Activated naive CD4-positive, alpha-beta T cell treated with anti-CD3 and anti-CD28 coated beads for 36 hours (primary cell): ENCODE measurements at regions not wholly inside any gene's neighbourhood (a gene's known extent, or its start where the extent isn't known, plus 50 kb on each side); places are given as distances from the start of the nearest gene placed in this dataset.

Experiments
- CTCF ChIA-PET: fragments of 350-600 bp; sonication (Branson Sonifier 250); formaldehyde crosslinking; loops from one replicate; lab custom pipeline; 2021; ENCODE audit warnings: antibody characterized with exemption; lab: Charles Lee
- DNase-seq: peaks from one replicate; pipeline ENCODE4 v3.0.0-alpha.2; 2020
- H3K27ac Mint-ChIP-seq: one replicate; pipeline ENCODE4 v1.8.0; 2021; ENCODE audit warnings: mild to moderate bottlenecking, mixed read lengths
- H3K27me3 Mint-ChIP-seq: one replicate; pipeline ENCODE4 v1.8.0; 2021; ENCODE audit warnings: low read depth, mixed read lengths
- H3K36me3 Mint-ChIP-seq: one replicate; pipeline ENCODE4 v1.8.0; 2021; ENCODE audit warnings: low read depth, mixed read lengths
- H3K4me1 Mint-ChIP-seq: one replicate; pipeline ENCODE4 v1.8.0; 2021; ENCODE audit warnings: low read depth, mixed read lengths
- H3K4me3 Mint-ChIP-seq: one replicate; pipeline ENCODE4 v1.8.0; 2021; ENCODE audit warnings: mild to moderate bottlenecking, moderate library complexity, mixed read lengths
- H3K9me3 Mint-ChIP-seq: one replicate; pipeline ENCODE4 v1.8.0; 2021; ENCODE audit warnings: mixed read lengths
- intact Hi-C: fragments of 100-400 bp; cut with micrococcal nuclease; formaldehyde crosslinking; loops from one replicate; pipeline ENCODE4 v1.15.1; 2023

GRCh38 chr4:181529537-181529936 is 713.7 kb upstream of the TENM3 start:
- intact Hi-C loops, result loop anchor here (2.0 to 5.0 kb wide), 2 partner anchors 227 to 865 kb away; no protein-coding TSS in a partner anchor
- DNase-seq, result no peak
- Mint-ChIP-seq H3K27me3 (peaks cover 2% of the 10 kb centered on the region), H3K4me3 (no peak overlapping the region), H3K9me3 (no peaks in the 10 kb centered on the region), H3K4me1 (no peaks in the 10 kb centered on the region), H3K36me3 (no peaks in the 10 kb centered on the region), H3K27ac (no peak overlapping the region)
- CTCF ChIA-PET, result interaction anchor here (0.8 to 2.7 kb wide), 2 partner anchors 382 to 385 kb away, joined by 3 to 26 read pairs; no protein-coding TSS in a partner anchor

GRCh38 chr4:181536196-181536746 is 706.9 kb upstream of the TENM3 start:
- CTCF ChIA-PET, result no interaction called here
- no peak overlapping the region for H3K4me3 Mint-ChIP-seq
- no peaks in the 10 kb centered on the region for H3K4me1 Mint-ChIP-seq
- no peaks in the 10 kb centered on the region for H3K27me3 Mint-ChIP-seq
- H3K27ac Mint-ChIP-seq, result no peak overlapping the region
- H3K36me3 Mint-ChIP-seq, result no peaks in the 10 kb centered on the region
- H3K9me3 Mint-ChIP-seq, result no peaks in the 10 kb centered on the region
- DNase-seq, result no peak
- intact Hi-C loops, result no loop called here

- H3K36me3 Mint-ChIP-seq, result no peaks in the 10 kb centered on the region
- H3K27me3 Mint-ChIP-seq, result no peaks in the 10 kb centered on the region
- no peaks in the 10 kb centered on the region for H3K4me1 Mint-ChIP-seq
- intact Hi-C loops, result no loop called here
- no peaks in the 10 kb centered on the region for H3K9me3 Mint-ChIP-seq
- no peak overlapping the region for H3K4me3 Mint-ChIP-seq
- H3K27ac Mint-ChIP-seq, result no peak overlapping the region
- CTCF ChIA-PET, result interaction anchor here (1.2 kb wide), 1 partner anchor 9 kb away, joined by 3 read pairs; no protein-coding TSS in a partner anchor
- DNase-seq, result no peak
These were observed 706.3 kb upstream of the TENM3 start for GRCh38 chr4:181536811-181537434.

GRCh38 chr4:181538431-181538830 is 704.8 kb upstream of the TENM3 start:
- Mint-ChIP-seq H3K27me3 (no peaks in the 10 kb centered on the region), H3K4me3 (no peak overlapping the region), H3K27ac (no peak overlapping the region), H3K9me3 (peaks cover 1% of the 10 kb centered on the region), H3K36me3 (no peaks in the 10 kb centered on the region), H3K4me1 (no peaks in the 10 kb centered on the region)
- CTCF ChIA-PET, result no interaction called here
- intact Hi-C loops, result no loop called here
- DNase-seq, result no peak

- DNase-seq, result no peak
- Mint-ChIP-seq H3K27me3 (no peaks in the 10 kb centered on the region), H3K27ac (no peak overlapping the region), H3K9me3 (peaks cover 1% of the 10 kb centered on the region), H3K4me1 (no peaks in the 10 kb centered on the region), H3K4me3 (no peak overlapping the region), H3K36me3 (no peaks in the 10 kb centered on the region)
- CTCF ChIA-PET, result no interaction called here
- intact Hi-C loops, result no loop called here
These were observed 701.8 kb upstream of the TENM3 start for GRCh38 chr4:181541396-181541795.

- peaks cover 8% of the 10 kb centered on the region for H3K9me3 Mint-ChIP-seq
- no peak for DNase-seq
- intact Hi-C loops, result no loop called here
- CTCF ChIA-PET, result no interaction called here
- no peaks in the 10 kb centered on the region for H3K4me1 Mint-ChIP-seq
- H3K27me3 Mint-ChIP-seq, result no peaks in the 10 kb centered on the region
- H3K36me3 Mint-ChIP-seq, result no peaks in the 10 kb centered on the region
- no peak overlapping the region for H3K27ac Mint-ChIP-seq
- no peak overlapping the region for H3K4me3 Mint-ChIP-seq
These were observed 694.2 kb upstream of the TENM3 start for GRCh38 chr4:181548873-181549575.

- CTCF ChIA-PET, result no interaction called here
- Mint-ChIP-seq H3K9me3 (peaks cover 8% of the 10 kb centered on the region), H3K36me3 (no peaks in the 10 kb centered on the region), H3K27ac (no peak overlapping the region), H3K4me3 (no peak overlapping the region), H3K4me1 (no peaks in the 10 kb centered on the region), H3K27me3 (no peaks in the 10 kb centered on the region)
- DNase-seq, result no peak
- intact Hi-C loops, result no loop called here
These were observed 693.5 kb upstream of the TENM3 start for GRCh38 chr4:181549576-181550188.

- Mint-ChIP-seq H3K9me3 (peaks cover 8% of the 10 kb centered on the region), H3K27me3 (no peaks in the 10 kb centered on the region), H3K27ac (no peak overlapping the region), H3K36me3 (no peaks in the 10 kb centered on the region), H3K4me3 (no peak overlapping the region), H3K4me1 (no peaks in the 10 kb centered on the region)
- intact Hi-C loops, result no loop called here
- CTCF ChIA-PET, result no interaction called here
- no peak for DNase-seq
These were observed 692.8 kb upstream of the TENM3 start for GRCh38 chr4:181550381-181550780.

- no peaks in the 10 kb centered on the region for H3K4me1 Mint-ChIP-seq
- no peak for DNase-seq
- intact Hi-C loops, result no loop called here
- CTCF ChIA-PET, result no interaction called here
- H3K4me3 Mint-ChIP-seq, result no peak overlapping the region
- no peak overlapping the region for H3K27ac Mint-ChIP-seq
- no peaks in the 10 kb centered on the region for H3K36me3 Mint-ChIP-seq
- no peaks in the 10 kb centered on the region for H3K27me3 Mint-ChIP-seq
- H3K9me3 Mint-ChIP-seq, result peaks cover 9% of the 10 kb centered on the region
These were observed 683.6 kb upstream of the TENM3 start for GRCh38 chr4:181559637-181560036.

- Mint-ChIP-seq H3K27ac (no peak overlapping the region), H3K4me3 (no peak overlapping the region), H3K36me3 (no peaks in the 10 kb centered on the region), H3K9me3 (peaks cover 9% of the 10 kb centered on the region), H3K4me1 (no peaks in the 10 kb centered on the region), H3K27me3 (no peaks in the 10 kb centered on the region)
- intact Hi-C loops, result no loop called here
- CTCF ChIA-PET, result interaction anchor here (0.6 kb wide), 1 partner anchor 145 kb away, joined by 3 read pairs; no protein-coding TSS in a partner anchor
- DNase-seq, result no peak
These were observed 680.8 kb upstream of the TENM3 start for GRCh38 chr4:181562399-181562798.

- CTCF ChIA-PET, result no interaction called here
- no peak overlapping the region for H3K27ac Mint-ChIP-seq
- no peak for DNase-seq
- H3K4me3 Mint-ChIP-seq, result no peak overlapping the region
- intact Hi-C loops, result no loop called here
- peaks cover 9% of the 10 kb centered on the region for H3K9me3 Mint-ChIP-seq
- no peaks in the 10 kb centered on the region for H3K4me1 Mint-ChIP-seq
- H3K36me3 Mint-ChIP-seq, result no peaks in the 10 kb centered on the region
- no peaks in the 10 kb centered on the region for H3K27me3 Mint-ChIP-seq
These were observed 678.6 kb upstream of the TENM3 start for GRCh38 chr4:181564625-181565024.

- H3K9me3 Mint-ChIP-seq, result peaks cover 4% of the 10 kb centered on the region
- intact Hi-C loops, result no loop called here
- no peaks in the 10 kb centered on the region for H3K4me1 Mint-ChIP-seq
- no peak overlapping the region for H3K4me3 Mint-ChIP-seq
- peaks cover 3% of the 10 kb centered on the region for H3K27me3 Mint-ChIP-seq
- no peak overlapping the region for H3K27ac Mint-ChIP-seq
- CTCF ChIA-PET, result interaction anchor here (0.6 kb wide), 1 partner anchor 1667 kb away, joined by 3 read pairs; no protein-coding TSS in a partner anchor
- no peak for DNase-seq
- no peaks in the 10 kb centered on the region for H3K36me3 Mint-ChIP-seq
These were observed 676.7 kb upstream of the TENM3 start for GRCh38 chr4:181566490-181566889.
